Neuron (in vitro differentiated cells): ENCODE measurements at regions not wholly inside any gene's neighbourhood (a gene's known extent, or its start where the extent isn't known, plus 50 kb on each side); places are given as distances from the start of the nearest gene placed in this dataset.

Experiments
- H2AFZ ChIP-seq: one replicate; pipeline ENCODE4 v1.6.1; 2013; ENCODE audit warnings: low read depth, mild to moderate bottlenecking, inconsistent platforms, low read length, moderate library complexity
- H3K27me3 ChIP-seq: one replicate; pipeline ENCODE4 v1.6.1; 2013; ENCODE audit warnings: low read length; ENCODE audit not compliant: insufficient read depth
- H3K36me3 ChIP-seq: one replicate; pipeline ENCODE4 v1.6.1; 2013; ENCODE audit warnings: low read length; ENCODE audit not compliant: insufficient read depth
- H3K4me1 ChIP-seq: one replicate; pipeline ENCODE4 v1.6.1; 2013; ENCODE audit warnings: low read length; ENCODE audit not compliant: insufficient read depth
- H3K4me3 ChIP-seq: 2 replicates; pipeline ENCODE4 v1.5.1; 2013; ENCODE audit warnings: mild to moderate bottlenecking, low read length, moderate library complexity
- H3K9me3 ChIP-seq: one replicate; pipeline ENCODE4 v1.6.1; 2013; ENCODE audit warnings: low read length

- Histone ChIP-seq H3K4me1 (no peaks in the 10 kb centered on the region), H2AFZ (no peak overlapping the region), H3K4me3 (no peak overlapping the region), H3K9me3 (no peaks in the 10 kb centered on the region), H3K27me3 (no peaks in the 10 kb centered on the region), H3K36me3 (no peaks in the 10 kb centered on the region)
These were observed 59.9 kb upstream of the IRX4 start for GRCh38 chr5:1942630-1943029.

- no peaks in the 10 kb centered on the region for H3K9me3 ChIP-seq
- no peak overlapping the region for H2AFZ ChIP-seq
- H3K27me3 ChIP-seq: no peaks in the 10 kb centered on the region
These were observed 59.4 kb upstream of the IRX4 start for GRCh38 chr5:1942158-1942557.

GRCh38 chr5:1939256-1939655 is 56.5 kb upstream of the IRX4 start:
- H3K36me3 ChIP-seq: peaks cover 2% of the 10 kb centered on the region
- H3K4me3 ChIP-seq: no peak overlapping the region
- H3K4me1 ChIP-seq: no peaks in the 10 kb centered on the region
- no peak overlapping the region for H2AFZ ChIP-seq
- H3K9me3 ChIP-seq: peaks cover 1% of the 10 kb centered on the region
- H3K27me3 ChIP-seq: no peaks in the 10 kb centered on the region

More at GRCh38 chr5:1942158-1942557, 59.4 kb upstream of the IRX4 start:
- no peaks in the 10 kb centered on the region for H3K36me3 ChIP-seq
- no peaks in the 10 kb centered on the region for H3K4me1 ChIP-seq
- H3K4me3 ChIP-seq: no peak overlapping the region

GRCh38 chr5:1938310-1939000 is 55.7 kb upstream of the IRX4 start:
- Histone ChIP-seq H3K27me3 (no peaks in the 10 kb centered on the region), H3K36me3 (peaks cover 2% of the 10 kb centered on the region), H3K4me1 (no peaks in the 10 kb centered on the region), H3K9me3 (peaks cover 1% of the 10 kb centered on the region), H2AFZ (no peak overlapping the region), H3K4me3 (no peak overlapping the region)

GRCh38 chr5:1937590-1937989 is 54.9 kb upstream of the IRX4 start:
- H3K9me3 ChIP-seq: peaks cover 1% of the 10 kb centered on the region
- H3K27me3 ChIP-seq: no peaks in the 10 kb centered on the region
- H3K4me1 ChIP-seq: no peaks in the 10 kb centered on the region
- no peak overlapping the region for H3K4me3 ChIP-seq
- no peak overlapping the region for H2AFZ ChIP-seq
- H3K36me3 ChIP-seq: peaks cover 2% of the 10 kb centered on the region

- Histone ChIP-seq H2AFZ (no peak overlapping the region), H3K36me3 (peaks cover 2% of the 10 kb centered on the region), H3K4me1 (no peaks in the 10 kb centered on the region)
These were observed 54.2 kb upstream of the IRX4 start for GRCh38 chr5:1936901-1937300.

GRCh38 chr5:1936413-1936812 is 53.7 kb upstream of the IRX4 start:
- Histone ChIP-seq H3K4me1 (no peaks in the 10 kb centered on the region), H3K9me3 (peaks cover 1% of the 10 kb centered on the region), H2AFZ (no peak overlapping the region), H3K36me3 (peaks cover 2% of the 10 kb centered on the region), H3K27me3 (no peaks in the 10 kb centered on the region), H3K4me3 (no peak overlapping the region)

More at GRCh38 chr5:1936901-1937300, 54.2 kb upstream of the IRX4 start:
- no peak overlapping the region for H3K4me3 ChIP-seq
- H3K27me3 ChIP-seq: no peaks in the 10 kb centered on the region
- H3K9me3 ChIP-seq: peaks cover 1% of the 10 kb centered on the region

- H3K4me3 ChIP-seq: no peak overlapping the region
- no peaks in the 10 kb centered on the region for H3K27me3 ChIP-seq
- H3K36me3 ChIP-seq: peaks cover 2% of the 10 kb centered on the region
- H3K4me1 ChIP-seq: no peaks in the 10 kb centered on the region
- H3K9me3 ChIP-seq: peaks cover 1% of the 10 kb centered on the region
- H2AFZ ChIP-seq: no peak overlapping the region
These were observed 52.2 kb upstream of the IRX4 start for GRCh38 chr5:1934801-1935429.

GRCh38 chr5:1934056-1934394 is 51.3 kb upstream of the IRX4 start:
- H3K36me3 ChIP-seq: peaks cover 2% of the 10 kb centered on the region
- H3K9me3 ChIP-seq: peaks cover 1% of the 10 kb centered on the region
- H3K27me3 ChIP-seq: no peaks in the 10 kb centered on the region
- no peak overlapping the region for H2AFZ ChIP-seq
- H3K4me3 ChIP-seq: no peak overlapping the region
- no peaks in the 10 kb centered on the region for H3K4me1 ChIP-seq

GRCh38 chr5:1933364-1934055 is 50.8 kb upstream of the IRX4 start:
- Histone ChIP-seq H3K4me3 (no peak overlapping the region), H3K27me3 (no peaks in the 10 kb centered on the region), H2AFZ (no peak overlapping the region), H3K4me1 (no peaks in the 10 kb centered on the region), H3K9me3 (peaks cover 1% of the 10 kb centered on the region), H3K36me3 (peaks cover 2% of the 10 kb centered on the region)
